IMR-90 (cell line): ENCODE measurements at regions not wholly inside any gene's neighbourhood (a gene's known extent, or its start where the extent isn't known, plus 50 kb on each side); places are given as distances from the start of the nearest gene placed in this dataset.

ENCODE experiments used
- ATAC-seq: fragments of 200-7000 bp; cut with Tn5 transposase; 2 replicates; pipeline ENCODE4 v1.9.1; 2020; ENCODE audit warnings: low read depth, mild to moderate bottlenecking, moderate library complexity
- BruUV-seq: library from RNA; stranded (reverse); fragments of 400-500 nt; replicated peaks from 2 replicates; lab custom pipeline; 2021; lab: Mats Ljungman, UMichigan
- CTCF ChIA-PET: fragments of 300-600 bp; formaldehyde crosslinking; extraction: SDS; loops from one replicate; lab custom pipeline; 2021; ENCODE audit warnings: antibody characterized with exemption; lab: Yijun Ruan, JAX
- POLR2A ChIA-PET: fragments of 300-600 bp; sonication (Branson Sonifier 250); formaldehyde crosslinking; loops from one replicate; lab custom pipeline; 2022; ENCODE audit warnings: antibody characterized with exemption; ENCODE audit not compliant: unreplicated experiment; lab: Charles Lee
- DNase-seq: peaks from one replicate; pipeline ENCODE4 v3.0.0; 2013
- H2AFZ ChIP-seq: replicated peaks from 2 replicates; pipeline ENCODE3; 2013; ENCODE audit warnings: low read length, mild to moderate bottlenecking; ENCODE audit not compliant: poor library complexity
- H2AK5ac ChIP-seq: 2 replicates; pipeline ENCODE4 v1.6.1; 2013; ENCODE audit warnings: low read depth, low read length, inconsistent platforms
- H2AK9ac ChIP-seq: replicated peaks from 2 replicates; pipeline ENCODE3; 2013; ENCODE audit warnings: mild to moderate bottlenecking, low read depth, low read length, moderate library complexity; ENCODE audit not compliant: poor library complexity
- H2BK120ac ChIP-seq: 2 replicates; pipeline ENCODE4 v1.6.1; 2013; ENCODE audit warnings: low read depth, low read length, inconsistent platforms
- H2BK15ac ChIP-seq: 3 replicates; pipeline ENCODE4 v1.6.1; 2013; ENCODE audit warnings: low read depth, low read length, inconsistent platforms
- H2BK20ac ChIP-seq: 2 replicates; pipeline ENCODE4 v1.6.1; 2013; ENCODE audit warnings: low read depth, mild to moderate bottlenecking, inconsistent platforms, low read length, moderate library complexity
- H2BK5ac ChIP-seq: 2 replicates; pipeline ENCODE4 v1.6.1; 2013; ENCODE audit warnings: mild to moderate bottlenecking, low read depth, low read length, inconsistent platforms; ENCODE audit not compliant: poor library complexity, severe bottlenecking
- H3K14ac ChIP-seq: replicated peaks from 2 replicates; pipeline ENCODE4 v1.6.1; 2013; ENCODE audit warnings: low read depth, low read length, inconsistent platforms
- H3K18ac ChIP-seq: 2 replicates; pipeline ENCODE4 v1.6.1; 2013; ENCODE audit warnings: low read depth, low read length, control low read depth
- H3K23ac ChIP-seq: 2 replicates; pipeline ENCODE4 v1.6.1; 2013; ENCODE audit warnings: low read depth, low read length, inconsistent platforms
- H3K27ac ChIP-seq: 2 replicates; pipeline ENCODE4 v1.5.1; 2013; ENCODE audit warnings: mild to moderate bottlenecking, control low read depth, low read length; ENCODE audit not compliant: insufficient read depth
- H3K27me3 ChIP-seq: 2 replicates; pipeline ENCODE4 v1.6.1; 2013; ENCODE audit warnings: low read length; ENCODE audit not compliant: control insufficient read depth, insufficient read depth
- H3K36me3 ChIP-seq: 2 replicates; pipeline ENCODE4 v1.6.1; 2013; ENCODE audit warnings: low read length, mixed read lengths; ENCODE audit not compliant: control insufficient read depth, insufficient read depth
- H3K4ac ChIP-seq: 2 replicates; pipeline ENCODE4 v1.6.1; 2013; ENCODE audit warnings: low read depth, low read length, inconsistent platforms
- H3K4me1 ChIP-seq: 2 replicates; pipeline ENCODE4 v1.6.1; 2013; ENCODE audit warnings: low read length, mixed read lengths; ENCODE audit not compliant: control insufficient read depth, insufficient read depth
- H3K4me2 ChIP-seq: 2 replicates; pipeline ENCODE4 v1.6.1; 2013; ENCODE audit warnings: low read depth, mild to moderate bottlenecking, control low read depth, low read length, moderate library complexity
- H3K4me3 ChIP-seq: 2 replicates; pipeline ENCODE4 v1.5.1; 2013; ENCODE audit warnings: low read depth, mild to moderate bottlenecking, control low read depth, low read length, moderate library complexity; ENCODE audit not compliant: insufficient read depth
- H3K56ac ChIP-seq: 2 replicates; pipeline ENCODE4 v1.6.1; 2013; ENCODE audit warnings: low read length, inconsistent platforms; ENCODE audit not compliant: insufficient read depth; ENCODE audit errors: extremely low read depth
- H3K79me1 ChIP-seq, 2 experiments: 2 replicates each; pipeline ENCODE4 v1.6.1; 2013; ENCODE audit warnings: low read length in 2 of 2, inconsistent platforms in 1 of 2, low read depth in 1 of 2
- H3K9ac ChIP-seq: 2 replicates; pipeline ENCODE4 v1.6.1; 2013; ENCODE audit warnings: low read depth, low read length, control low read depth
- H3K9me1 ChIP-seq: 2 replicates; pipeline ENCODE4 v1.6.1; 2013; ENCODE audit warnings: low read length, inconsistent platforms; ENCODE audit not compliant: insufficient read depth
- H3K9me3 ChIP-seq: 2 replicates; pipeline ENCODE4 v1.6.1; 2013; ENCODE audit warnings: low read length; ENCODE audit not compliant: control insufficient read depth, insufficient read depth
- H4K20me1 ChIP-seq: 2 replicates; pipeline ENCODE4 v1.6.1; 2013; ENCODE audit warnings: low read length, inconsistent platforms; ENCODE audit not compliant: insufficient read depth
- H4K5ac ChIP-seq: 2 replicates; pipeline ENCODE4 v1.6.1; 2013; ENCODE audit warnings: mild to moderate bottlenecking, low read depth, low read length, control low read depth
- H4K8ac ChIP-seq, 2 experiments: 2 replicates each; pipeline ENCODE4 v1.6.1; 2013; ENCODE audit warnings: low read depth in 2 of 2, low read length in 2 of 2, control low read depth in 1 of 2, inconsistent platforms in 1 of 2
- H4K91ac ChIP-seq: 2 replicates; pipeline ENCODE4 v1.6.1; 2013; ENCODE audit warnings: low read depth, low read length, inconsistent platforms; ENCODE audit not compliant: insufficient read depth
- CEBPB ChIP-seq: IDR thresholded peaks from 2 replicates; pipeline ENCODE4 v1.6.1; 2012; ENCODE audit warnings: low read depth, low read length, improper control_type of control experiment
- CHD1 ChIP-seq: IDR thresholded peaks from 2 replicates; pipeline ENCODE4 v1.6.1; 2012; ENCODE audit warnings: low read depth, low read length, improper control_type of control experiment
- CTCF ChIP-seq: conservative IDR thresholded peaks from 2 replicates; pipeline ENCODE4 v1.5.1; 2012; ENCODE audit warnings: mild to moderate bottlenecking, low read depth, low read length, improper control_type of control experiment
- FOS ChIP-seq: fragments of 150-350 bp; IDR thresholded peaks from 2 replicates; pipeline ENCODE4 v1.6.1; 2016; ENCODE audit warnings: low read depth, low read length
- MXI1 ChIP-seq: IDR thresholded peaks from 2 replicates; pipeline ENCODE4 v1.6.1; 2012; ENCODE audit warnings: low read depth, mild to moderate bottlenecking, low read length, moderate library complexity, borderline replicate concordance
- NFE2L2 ChIP-seq: fragments of 150-350 bp; IDR thresholded peaks from 2 replicates; pipeline ENCODE4 v1.6.1; 2016; ENCODE audit warnings: low read depth, mild to moderate bottlenecking, low read length
- RAD21 ChIP-seq: IDR thresholded peaks from 2 replicates; pipeline ENCODE4 v1.6.1; 2012; ENCODE audit warnings: low read length, improper control_type of control experiment
- SMC3 ChIP-seq: fragments of 150-350 bp; IDR thresholded peaks from 2 replicates; pipeline ENCODE4 v1.6.1; 2016; ENCODE audit warnings: low read depth, mild to moderate bottlenecking, antibody characterized with exemption, low read length, moderate library complexity
- USF2 ChIP-seq: fragments of 150-350 bp; IDR thresholded peaks from 2 replicates; pipeline ENCODE4 v1.6.1; 2017; ENCODE audit warnings: mild to moderate bottlenecking, antibody characterized with exemption, low read length, low read depth
- WGBS, 2 experiments: methylation state at CpG; one replicate each; pipeline versions ENCODE4 v1.1.5 to v1.1.7; 2013; ENCODE audit warnings: missing lambda C conversion rate in 2 of 2; ENCODE audit not compliant: insufficient read length in 1 of 2; ENCODE audit errors: extremely low coverage in 2 of 2; 5-methylcytosine and 5-hydroxymethylcytosine counted together
- dilution Hi-C: fragments of 300-500 bp; cut with HindIII; formaldehyde crosslinking; loops from one replicate; pipeline ENCODE4 v1.14.3; 2018; ENCODE audit warnings: low sequenced_read_pairs; ENCODE audit not compliant: unreplicated experiment
- in situ Hi-C: fragments of 300-500 bp; cut with MboI; formaldehyde crosslinking; loops from 3 replicates; pipeline ENCODE4 v1.14.3; 2019; ENCODE audit warnings: low sequenced_read_pairs, inconsistent platforms, mixed read lengths
- intact Hi-C: fragments of 100-400 bp; cut with micrococcal nuclease; formaldehyde crosslinking; loops from 2 replicates; pipeline ENCODE4 v1.10.0; 2022

GRCh38 chr4:77367638-77368037, 210.6 kb downstream of the CCNG2 start:
- Histone ChIP-seq H4K5ac (no peak overlapping the region), H4K91ac (no peak overlapping the region), H3K36me3 (no peaks in the 10 kb centered on the region), H3K9me3 (no peaks in the 10 kb centered on the region), H2AK5ac (no peak overlapping the region), H3K56ac (no peak overlapping the region), H4K20me1 (no peaks in the 10 kb centered on the region), H2BK15ac (no peak overlapping the region), H3K18ac (no peak overlapping the region), H3K4me1 (no peaks in the 10 kb centered on the region), H2BK5ac (no peak overlapping the region), H3K9ac (no peak overlapping the region), H3K79me1 (no peaks in the 10 kb centered on the region), H3K4me2 (no peak overlapping the region), H4K8ac (no peak overlapping the region), H3K23ac (no peak overlapping the region), H3K27ac (no peak overlapping the region), H3K14ac (no peak overlapping the region), H3K4ac (no peak overlapping the region), H3K4me3 (no peak overlapping the region), H2BK120ac (no peak overlapping the region), H3K27me3 (peaks cover under 1% of the 10 kb centered on the region), H2BK20ac (no peak overlapping the region), H2AK9ac (no peak overlapping the region), H3K9me1 (no peaks in the 10 kb centered on the region), H2AFZ (no peak overlapping the region)
- BruUV-seq: no TSS peak
- intact Hi-C loops (no loop called here), dilution Hi-C loops (no loop called here), in situ Hi-C loops (no loop called here)
- ChIA-PET POLR2A (no interaction called here), CTCF (interaction anchor here (0.9 kb wide), 1 partner anchor 10 kb away, joined by 3 read pairs; no protein-coding TSS in a partner anchor)
- 41% methylated on average over 2 of the region's 4 CpGs; no CpG with 5 or more reads in 1 of the 2 experiments for WGBS, 2 experiments
- no peak for ATAC-seq
- DNase-seq: no peak
- TF ChIP-seq RAD21 (no peak), MXI1 (no peak), NFE2L2 (no peak), CHD1 (no peak), SMC3 (no peak), USF2 (no peak), CTCF (no peak), FOS (no peak), CEBPB (no peak)
